H9 (cell line): ENCODE measurements at regions not wholly inside any gene's neighbourhood (a gene's known extent, or its start where the extent isn't known, plus 50 kb on each side); places are given as distances from the start of the nearest gene placed in this dataset.

Source experiments
- DNase-seq: peaks from one replicate; pipeline ENCODE4 v3.0.0-alpha.2; 2017
- H2AFZ ChIP-seq: one replicate; pipeline ENCODE4 v1.6.1; 2013; ENCODE audit warnings: mild to moderate bottlenecking, low read length, control low read depth, moderate library complexity
- H2AK5ac ChIP-seq: 2 replicates; pipeline ENCODE4 v1.6.1; 2013; ENCODE audit warnings: low read length, control low read depth, mixed read lengths; ENCODE audit not compliant: insufficient read length
- H2BK120ac ChIP-seq: one replicate; pipeline ENCODE4 v1.6.1; 2013; ENCODE audit warnings: low read depth, mild to moderate bottlenecking, low read length, control low read depth, inconsistent platforms; ENCODE audit not compliant: poor library complexity, severe bottlenecking
- H2BK12ac ChIP-seq: 2 replicates; pipeline ENCODE4 v1.6.1; 2013; ENCODE audit warnings: low read length, control low read depth, mixed read lengths, low read depth; ENCODE audit not compliant: insufficient read length
- H2BK15ac ChIP-seq: 2 replicates; pipeline ENCODE4 v1.6.1; 2013; ENCODE audit warnings: low read depth, low read length, control low read depth
- H2BK20ac ChIP-seq: one replicate; pipeline ENCODE4 v1.6.1; 2013; ENCODE audit warnings: low read depth, mild to moderate bottlenecking, low read length, control low read depth, inconsistent platforms; ENCODE audit not compliant: poor library complexity, severe bottlenecking
- H2BK5ac ChIP-seq: 2 replicates; pipeline ENCODE4 v1.6.1; 2013; ENCODE audit warnings: low read length, control low read depth, mixed read lengths; ENCODE audit not compliant: insufficient read length
- H3K14ac ChIP-seq: 2 replicates; pipeline ENCODE4 v1.6.1; 2013; ENCODE audit warnings: low read length, control low read depth; ENCODE audit not compliant: insufficient read depth
- H3K18ac ChIP-seq: 2 replicates; pipeline ENCODE4 v1.6.1; 2013; ENCODE audit warnings: low read depth, mild to moderate bottlenecking, mixed read lengths, low read length, control low read depth; ENCODE audit not compliant: insufficient read length
- H3K23ac ChIP-seq: 2 replicates; pipeline ENCODE4 v1.6.1; 2013; ENCODE audit warnings: low read length, control low read depth, mixed read lengths, low read depth; ENCODE audit not compliant: insufficient read length
- H3K23me2 ChIP-seq: 2 replicates; pipeline ENCODE4 v1.6.1; 2013; ENCODE audit warnings: low read depth, mild to moderate bottlenecking, mixed read lengths, low read length, control low read depth; ENCODE audit not compliant: insufficient read length, poor library complexity, severe bottlenecking
- H3K27ac ChIP-seq: 2 replicates; pipeline ENCODE4 v1.5.1; 2013; ENCODE audit warnings: low read length, control low read depth, mixed read lengths, low read depth; ENCODE audit not compliant: insufficient read length
- H3K27me3 ChIP-seq: 2 replicates; pipeline ENCODE4 v1.6.1; 2013; ENCODE audit warnings: low read length, control low read depth, inconsistent platforms; ENCODE audit not compliant: insufficient read depth
- H3K4ac ChIP-seq: 2 replicates; pipeline ENCODE4 v1.6.1; 2013; ENCODE audit warnings: low read depth, mild to moderate bottlenecking, control low read depth, inconsistent platforms, low read length, moderate library complexity
- H3K4me1 ChIP-seq: 2 replicates; pipeline ENCODE4 v1.6.1; 2013; ENCODE audit warnings: low read length, control low read depth, inconsistent platforms; ENCODE audit not compliant: insufficient read depth
- H3K4me2 ChIP-seq: 2 replicates; pipeline ENCODE4 v1.6.1; 2013; ENCODE audit warnings: low read length, control low read depth, mixed read lengths; ENCODE audit not compliant: insufficient read length, insufficient read depth
- H3K56ac ChIP-seq: 2 replicates; pipeline ENCODE4 v1.6.1; 2013; ENCODE audit warnings: low read depth, mild to moderate bottlenecking, mixed read lengths, low read length, control low read depth; ENCODE audit not compliant: insufficient read length
- H3K79me1 ChIP-seq: 2 replicates; pipeline ENCODE4 v1.6.1; 2013; ENCODE audit warnings: low read depth, mild to moderate bottlenecking, moderate library complexity, low read length, control low read depth, inconsistent platforms; ENCODE audit not compliant: insufficient read depth, poor library complexity, severe bottlenecking
- H3K79me2 ChIP-seq: 2 replicates; pipeline ENCODE4 v1.6.1; 2013; ENCODE audit warnings: low read length, control low read depth, inconsistent platforms; ENCODE audit not compliant: insufficient read depth
- H3K9ac ChIP-seq: 2 replicates; pipeline ENCODE4 v1.6.1; 2013; ENCODE audit warnings: low read length, control low read depth, mixed read lengths; ENCODE audit not compliant: insufficient read length; ENCODE audit errors: extremely low read depth
- H3K9me3 ChIP-seq: one replicate; pipeline ENCODE4 v1.6.1; 2013; ENCODE audit warnings: low read depth, low read length, inconsistent platforms; ENCODE audit not compliant: control insufficient read depth
- H3T11ph ChIP-seq: one replicate; pipeline ENCODE4 v1.6.1; 2013; ENCODE audit warnings: mild to moderate bottlenecking, low read length, control low read depth, inconsistent platforms
- H4K20me1 ChIP-seq: one replicate; pipeline ENCODE4 v1.6.1; 2013; ENCODE audit not compliant: control insufficient read depth, insufficient read length, insufficient read depth
- H4K5ac ChIP-seq: 2 replicates; pipeline ENCODE4 v1.6.1; 2013; ENCODE audit warnings: low read depth, mild to moderate bottlenecking, mixed read lengths, low read length, control low read depth; ENCODE audit not compliant: insufficient read length
- H4K8ac ChIP-seq: replicated peaks from 2 replicates; pipeline ENCODE4 v1.6.1; 2013; ENCODE audit warnings: low read length, control low read depth, mixed read lengths, low read depth; ENCODE audit not compliant: insufficient read length
- H4K91ac ChIP-seq: 2 replicates; pipeline ENCODE4 v1.6.1; 2013; ENCODE audit warnings: low read depth, mild to moderate bottlenecking, moderate library complexity, mixed read lengths, low read length, control low read depth; ENCODE audit not compliant: insufficient read length
- H3K27ac Mint-ChIP-seq, 3 experiments: 2 replicates in 2 of 3; 3 replicates in 1 of 3; pipeline ENCODE4 v1.8.0; 2020 to 2021; ENCODE audit warnings: mixed read lengths in 3 of 3, mild to moderate bottlenecking in 1 of 3, moderate library complexity in 1 of 3
- H3K27me3 Mint-ChIP-seq: 2 replicates; pipeline ENCODE4 v1.8.0; 2021; ENCODE audit warnings: low read depth, mild to moderate bottlenecking, moderate library complexity, mixed read lengths
- H3K36me3 Mint-ChIP-seq, 3 experiments: 2 replicates in 2 of 3; 3 replicates in 1 of 3; pipeline ENCODE4 v1.8.0; 2020 to 2021; ENCODE audit warnings: low read depth in 3 of 3, mixed read lengths in 3 of 3; ENCODE audit not compliant: insufficient read depth in 1 of 3
- H3K4me1 Mint-ChIP-seq, 2 experiments: 2 replicates each; pipeline ENCODE4 v1.8.0; 2020; ENCODE audit warnings: mixed read lengths in 2 of 2
- H3K4me3 Mint-ChIP-seq, 2 experiments: 2 replicates in 1 of 2; 3 replicates in 1 of 2; pipeline ENCODE4 v1.8.0; 2020 to 2021; ENCODE audit warnings: mild to moderate bottlenecking in 2 of 2, mixed read lengths in 2 of 2, moderate library complexity in 1 of 2
- H3K9me3 Mint-ChIP-seq, 2 experiments: 2 replicates in 1 of 2; 3 replicates in 1 of 2; pipeline ENCODE4 v1.8.0; 2020; ENCODE audit warnings: mild to moderate bottlenecking in 2 of 2, mixed read lengths in 2 of 2, moderate library complexity in 1 of 2
- CTCF ChIP-seq: fragments of 200-600 bp; sonication (generic); conservative IDR thresholded peaks from 3 replicates; pipeline ENCODE4 v1.8.0; 2021; ENCODE audit warnings: antibody characterized with exemption, mild to moderate bottlenecking
- WGBS: extraction: QIAGEN DNeasy Blood & Tissue Kit; methylation state at CpG from one replicate; pipeline ENCODE4 v1.1.7; 2013; ENCODE audit warnings: missing lambda C conversion rate, low lambda C conversion rate, mixed read lengths; ENCODE audit not compliant: insufficient read length; ENCODE audit errors: extremely low coverage; 5-methylcytosine and 5-hydroxymethylcytosine counted together

- Histone ChIP-seq H3K4me1 (peaks cover 2% of the 10 kb centered on the region; the same call in 1 of the 2 replicates), H3K79me2 (no peaks in the 10 kb centered on the region), H3K9me3 (no peaks in the 10 kb centered on the region), H4K20me1 (peaks cover 2% of the 10 kb centered on the region), H3K56ac (no peak overlapping the region), H2AK5ac (no peak overlapping the region), H2BK15ac (no peak overlapping the region), H3K9ac (no peak overlapping the region), H2BK20ac (no peak overlapping the region), H2BK120ac (no peak overlapping the region), H3K14ac (no peak overlapping the region), H3K79me1 (no peaks in the 10 kb centered on the region), H3K4ac (no peak overlapping the region), H2BK12ac (no peak overlapping the region), H3K18ac (no peak overlapping the region), H3T11ph (no peak overlapping the region), H2AFZ (no peak overlapping the region), H3K27ac (no peak overlapping the region), H3K23ac (no peak overlapping the region), H4K5ac (no peak overlapping the region), H4K91ac (no peak overlapping the region), H3K23me2 (no peaks in the 10 kb centered on the region), H4K8ac (no peak overlapping the region), H2BK5ac (no peak overlapping the region), H3K4me2 (no peak overlapping the region), H3K27me3 (no peaks in the 10 kb centered on the region)
- Mint-ChIP-seq H3K4me3 (no peak overlapping the region), H3K9me3 (no peaks in the 10 kb centered on the region), H3K4me1 (peaks cover 12 to 15% of the 10 kb centered on the region in 2 experiments), H3K36me3 (no peaks in the 10 kb centered on the region), H3K27ac (no peak overlapping the region; a peak in 1 of 7 replicates), H3K27me3 (no peaks in the 10 kb centered on the region)
- no peak for TF ChIP-seq CTCF
- no CpG with 5 or more reads among the region's 3 CpGs for WGBS
- no peak for DNase-seq
These were observed 768.7 kb downstream of the ETS1 start for GRCh38 chr11:127818625-127819024.
